ENCODE measurements at regions not wholly inside any gene's neighbourhood (a gene's known extent, or its start where the extent isn't known, plus 50 kb on each side); places are given as distances from the start of the nearest gene placed in this dataset.

DNA sequence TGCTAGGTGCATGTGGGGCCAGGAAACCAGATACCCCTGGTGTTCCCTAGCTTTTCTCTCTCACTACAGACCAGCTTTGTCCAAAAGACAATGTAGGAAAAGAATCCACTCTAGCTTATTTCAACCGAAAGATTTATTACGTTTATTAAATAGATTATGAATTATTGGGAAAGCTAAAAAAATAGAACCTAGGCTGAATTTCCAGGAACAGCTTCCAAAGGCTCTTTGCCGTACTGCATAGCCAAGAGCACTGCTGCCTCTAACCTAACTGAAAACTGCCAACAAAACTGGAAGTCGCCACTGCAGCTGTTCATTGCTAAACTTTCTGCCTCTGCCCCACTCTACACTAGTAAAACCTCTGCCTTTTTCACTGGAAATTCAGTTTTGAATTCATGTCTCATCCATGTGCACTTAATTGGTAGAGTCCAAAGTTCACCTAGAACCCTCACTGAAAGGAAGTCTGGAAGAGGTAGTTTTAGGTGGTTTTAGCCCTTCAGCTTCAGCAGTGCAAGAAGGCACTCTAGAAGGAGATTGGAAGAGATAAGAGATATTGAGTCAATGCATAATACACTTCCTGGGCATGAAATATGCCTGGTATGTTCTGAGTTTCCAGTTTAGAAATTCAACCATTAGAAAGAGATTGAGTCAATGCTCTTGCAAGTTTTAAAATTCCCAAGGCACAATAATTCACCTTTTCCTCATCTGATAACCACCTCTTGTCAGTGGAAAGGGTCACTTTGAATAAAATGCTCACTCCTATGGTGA lies 927.9 kb downstream of the MAT2B start (continued):
- TF ChIP-seq, protein P1, sequence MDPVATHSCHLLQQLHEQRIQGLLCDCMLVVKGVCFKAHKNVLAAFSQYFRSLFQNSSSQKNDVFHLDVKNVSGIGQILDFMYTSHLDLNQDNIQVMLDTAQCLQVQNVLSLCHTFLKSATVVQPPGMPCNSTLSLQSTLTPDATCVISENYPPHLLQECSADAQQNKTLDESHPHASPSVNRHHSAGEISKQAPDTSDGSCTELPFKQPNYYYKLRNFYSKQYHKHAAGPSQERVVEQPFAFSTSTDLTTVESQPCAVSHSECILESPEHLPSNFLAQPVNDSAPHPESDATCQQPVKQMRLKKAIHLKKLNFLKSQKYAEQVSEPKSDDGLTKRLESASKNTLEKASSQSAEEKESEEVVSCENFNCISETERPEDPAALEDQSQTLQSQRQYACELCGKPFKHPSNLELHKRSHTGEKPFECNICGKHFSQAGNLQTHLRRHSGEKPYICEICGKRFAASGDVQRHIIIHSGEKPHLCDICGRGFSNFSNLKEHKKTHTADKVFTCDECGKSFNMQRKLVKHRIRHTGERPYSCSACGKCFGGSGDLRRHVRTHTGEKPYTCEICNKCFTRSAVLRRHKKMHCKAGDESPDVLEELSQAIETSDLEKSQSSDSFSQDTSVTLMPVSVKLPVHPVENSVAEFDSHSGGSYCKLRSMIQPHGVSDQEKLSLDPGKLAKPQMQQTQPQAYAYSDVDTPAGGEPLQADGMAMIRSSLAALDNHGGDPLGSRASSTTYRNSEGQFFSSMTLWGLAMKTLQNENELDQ (CRISPR knock-in tag; IDR thresholded peaks at IDR 0.05; ENCODE audit: borderline replicate concordance): no peak
- TF ChIP-seq ZNF160 (CRISPR knock-in tag; IDR thresholded peaks at IDR 0.05) (no peak), RAD21 (CRISPR knock-in tag; IDR thresholded peaks at IDR 0.05) (no peak)

DNA sequence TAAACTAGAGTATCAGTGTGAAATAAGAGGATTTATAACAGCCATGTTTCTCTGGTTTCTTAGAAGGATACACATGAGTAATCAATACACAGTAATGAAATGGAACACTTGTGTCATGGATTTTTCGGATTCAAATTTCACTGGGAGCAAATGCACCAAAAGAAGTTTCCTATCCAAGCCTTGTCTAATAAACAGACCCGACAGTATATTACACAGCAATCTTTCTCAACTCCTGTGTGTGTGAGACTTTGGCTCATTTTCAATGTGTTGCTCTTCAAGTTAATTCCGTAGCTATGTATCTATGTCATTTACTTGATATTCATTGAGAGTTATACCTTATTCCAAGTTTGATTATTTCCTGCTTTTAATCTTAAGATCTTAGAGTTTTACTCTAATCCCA lies 930.2 kb downstream of the MAT2B start:
- H4K20me1 ChIP-seq (ENCODE audit: insufficient read depth, low read length): no peaks in the 10 kb centered on the region
- H2AFZ ChIP-seq (ENCODE audit: low read length): no peak overlapping the region
- no peaks in the 10 kb centered on the region for H3K79me2 ChIP-seq (ENCODE audit: insufficient read depth, low read length)
- intact Hi-C loops (cut with micrococcal nuclease; ENCODE audit: unreplicated experiment): no loop called here
- H3K9me3 ChIP-seq (ENCODE audit: low read length): peaks cover 32% of the 10 kb centered on the region
- BruUV-seq (replicated peaks): no TSS peak
- DNase-seq (ENCODE audit: low spot score) (no peak), ATAC-seq (no peak), FAIRE-seq (no peak)
- in situ Hi-C loops (cut with HindIII; ENCODE audit: extremely low pct_ligation_motif_present, low pct_unique_long_range_greater_than_20kb): no loop called here
- H3K4me1 ChIP-seq (ENCODE audit: insufficient read depth, low read length): no peaks in the 10 kb centered on the region
- no peak overlapping the region for H3K27ac ChIP-seq (ENCODE audit: extremely low read length, insufficient read depth, low read length)
- no peak overlapping the region for H3K9ac ChIP-seq (ENCODE audit: insufficient read depth, low read depth, low read length)
- no peaks in the 10 kb centered on the region for H3K27me3 ChIP-seq (ENCODE audit: control insufficient read depth in 1 of 2, insufficient read depth in 2 of 2, low read length in 2 of 2)
- no peak overlapping the region for H3K4me3 ChIP-seq (replicated peaks in 1 of 3; ENCODE audit: insufficient read depth in 1 of 3, low read depth in 2 of 3, low read length in 3 of 3)
- 3% methylated on average over 3 of the region's 3 CpGs for WGBS (ENCODE audit: low lambda C conversion rate)
- no peak for TF ChIP-seq MAFF (IDR thresholded peaks at IDR 0.05; ENCODE audit: low read depth, low read length)
- no peak for TF ChIP-seq ZNF331 (CRISPR knock-in tag; IDR thresholded peaks at IDR 0.05)
- TF ChIP-seq MAFK (conservative IDR thresholded peaks at IDR 0.05 in 1 of 2, IDR thresholded peaks at IDR 0.05 in 1 of 2; ENCODE audit: low read length in 2 of 2): no peak
- no peak for TF ChIP-seq SCMH1 (CRISPR knock-in tag; IDR thresholded peaks at IDR 0.05; ENCODE audit: borderline replicate concordance)
- TF ChIP-seq ZNF431 (CRISPR knock-in tag; IDR thresholded peaks at IDR 0.05; ENCODE audit: borderline replicate concordance, low read depth): no peak
- TF ChIP-seq PHF5A (CRISPR knock-in tag; IDR thresholded peaks at IDR 0.05; ENCODE audit: low read depth, unreplicated experiment): no peak
- no peak for TF ChIP-seq ZBTB21 (CRISPR knock-in tag; IDR thresholded peaks at IDR 0.05)
- ChIA-PET POLR2A (no interaction called here), CTCF (ENCODE audit: low intra/inter-chr PET ratio, low total read pairs) (no interaction called here)
- no peaks in the 10 kb centered on the region for H3K36me3 ChIP-seq (replicated peaks in 1 of 2; ENCODE audit: control insufficient read depth in 1 of 2, insufficient read depth in 2 of 2, low read length in 2 of 2)
- H3K4me2 ChIP-seq (ENCODE audit: low read depth, low read length): no peak overlapping the region
